H1 (cell line): ENCODE measurements at regions not wholly inside any gene's neighbourhood (a gene's known extent, or its start where the extent isn't known, plus 50 kb on each side); places are given as distances from the start of the nearest gene placed in this dataset.

Experiments
- CTCF ChIA-PET: fragments of 300-600 bp; sonication (Branson Sonifier 250); formaldehyde crosslinking; loops from one replicate; lab custom pipeline; 2021; ENCODE audit not compliant: partially characterized antibody; lab: Charles Lee
- POLR2A ChIA-PET: fragments of 300-600 bp; sonication (Branson Sonifier 250); formaldehyde crosslinking; loops from one replicate; lab custom pipeline; 2021; ENCODE audit warnings: inconsistent platforms; ENCODE audit not compliant: partially characterized antibody; lab: Charles Lee
- DNase-seq, 2 experiments: peaks; one replicate each; pipeline versions ENCODE4 v3.0.0 to v3.0.0-alpha.2; 2010 to 2022; ENCODE audit warnings: low spot score in 2 of 2, low read depth in 1 of 2, mixed read lengths in 1 of 2
- FAIRE-seq: peaks from 2 replicates; lab custom pipeline; 2011; peaks lifted over from hg19 to GRCh38; lab: Jason Lieb, UNC
- H2AFZ ChIP-seq: 2 replicates; pipeline ENCODE4 v1.8.1; 2012; ENCODE audit warnings: low read length, inconsistent platforms
- H2AK5ac ChIP-seq: 2 replicates; pipeline ENCODE4 v1.6.1; 2013; ENCODE audit warnings: low read depth, low read length
- H2BK120ac ChIP-seq: replicated peaks from 2 replicates; pipeline ENCODE3; 2013; ENCODE audit warnings: low read depth, low read length, inconsistent platforms
- H2BK12ac ChIP-seq: 2 replicates; pipeline ENCODE4 v1.6.1; 2013; ENCODE audit warnings: low read depth, low read length
- H2BK15ac ChIP-seq: 2 replicates; pipeline ENCODE4 v1.6.1; 2013; ENCODE audit warnings: low read length
- H2BK20ac ChIP-seq: 2 replicates; pipeline ENCODE4 v1.6.1; 2013; ENCODE audit warnings: low read length
- H2BK5ac ChIP-seq: 2 replicates; pipeline ENCODE4 v1.6.1; 2013; ENCODE audit warnings: low read depth, low read length
- H3K14ac ChIP-seq: 2 replicates; pipeline ENCODE4 v1.6.1; 2013; ENCODE audit warnings: inconsistent platforms; ENCODE audit not compliant: insufficient read length
- H3K18ac ChIP-seq: 2 replicates; pipeline ENCODE4 v1.6.1; 2013; ENCODE audit warnings: low read length; ENCODE audit errors: extremely low read depth
- H3K23ac ChIP-seq: 2 replicates; pipeline ENCODE4 v1.6.1; 2013; ENCODE audit warnings: inconsistent platforms; ENCODE audit not compliant: insufficient read length
- H3K23me2 ChIP-seq: 2 replicates; pipeline ENCODE4 v1.6.1; 2013; ENCODE audit warnings: low read depth, low read length
- H3K27ac ChIP-seq: 2 replicates; pipeline ENCODE4 v1.6.1; 2011; ENCODE audit warnings: low read depth, low read length, inconsistent platforms
- H3K27me3 ChIP-seq, 4 experiments: replicated peaks in 1 of 4; 1 replicate in 1 of 4; 2 replicates in 3 of 4; pipeline versions ENCODE4 v1.6.1 to v1.8.1; 2011 to 2013; ENCODE audit warnings: low read length in 3 of 4, mild to moderate bottlenecking in 3 of 4, inconsistent platforms in 2 of 4, mixed read lengths in 2 of 4, moderate library complexity in 1 of 4; ENCODE audit not compliant: control insufficient read depth in 3 of 4, insufficient read depth in 3 of 4; ENCODE audit errors: extremely low read depth in 1 of 4
- H3K36me3 ChIP-seq, 4 experiments: 2 replicates each; pipeline versions ENCODE4 v1.6.1 to v1.8.1; 2011 to 2013; ENCODE audit warnings: mild to moderate bottlenecking in 4 of 4, low read length in 3 of 4, moderate library complexity in 2 of 4, control low read depth in 1 of 4, inconsistent platforms in 1 of 4; ENCODE audit not compliant: insufficient read depth in 4 of 4, control insufficient read depth in 2 of 4
- H3K4ac ChIP-seq: replicated peaks from 2 replicates; pipeline ENCODE3; 2013; ENCODE audit warnings: low read length, low read depth, mixed read lengths, inconsistent platforms; ENCODE audit not compliant: insufficient read length
- H3K4me1 ChIP-seq, 4 experiments: replicated peaks in 1 of 4; 1 replicate in 1 of 4; 2 replicates in 3 of 4; pipeline versions ENCODE4 v1.6.1 to v1.8.1; 2011 to 2013; ENCODE audit warnings: low read length in 3 of 4, inconsistent platforms in 2 of 4, mixed read lengths in 1 of 4; ENCODE audit not compliant: insufficient read depth in 4 of 4, control insufficient read depth in 3 of 4
- H3K4me2 ChIP-seq, 2 experiments: 2 replicates each; pipeline versions ENCODE4 v1.6.1 to v1.8.1; 2011 to 2013; ENCODE audit warnings: low read depth in 2 of 2, low read length in 2 of 2, control low read depth in 1 of 2, inconsistent platforms in 1 of 2, mild to moderate bottlenecking in 1 of 2; ENCODE audit not compliant: insufficient read depth in 1 of 2
- H3K4me3 ChIP-seq, 4 experiments: fragments of 200-600, 300-600 bp in 1 of 4; sonication (generic), shearing (Covaris generic), sonication (Bioruptor Twin) in 1 of 4; 2 replicates each; pipeline versions ENCODE4 v1.5.1 to v1.8.1; 2011 to 2016; ENCODE audit warnings: low read length in 4 of 4, low read depth in 3 of 4, control low read depth in 2 of 4, inconsistent platforms in 2 of 4, mild to moderate bottlenecking in 2 of 4, mixed read lengths in 1 of 4, moderate library complexity in 1 of 4; ENCODE audit not compliant: insufficient read depth in 2 of 4; ENCODE audit errors: extremely low read depth in 1 of 4
- H3K56ac ChIP-seq: replicated peaks from 2 replicates; pipeline ENCODE3; 2013; ENCODE audit warnings: low read depth, mild to moderate bottlenecking, mixed read lengths, low read length, inconsistent platforms; ENCODE audit not compliant: insufficient read length
- H3K79me1 ChIP-seq: 2 replicates; pipeline ENCODE4 v1.6.1; 2013; ENCODE audit warnings: low read depth, low read length, control low read depth
- H3K79me2 ChIP-seq, 2 experiments: 2 replicates each; pipeline versions ENCODE4 v1.6.1 to v1.8.1; 2012 to 2013; ENCODE audit warnings: low read length in 2 of 2, mild to moderate bottlenecking in 2 of 2, inconsistent platforms in 1 of 2; ENCODE audit not compliant: insufficient read depth in 2 of 2, control insufficient read depth in 1 of 2
- H3K9ac ChIP-seq, 4 experiments: replicated peaks in 1 of 4; 1 replicate in 1 of 4; 2 replicates in 3 of 4; pipeline versions ENCODE4 v1.6.1 to v1.8.1; 2011 to 2013; ENCODE audit warnings: low read depth in 3 of 4, low read length in 3 of 4, control low read depth in 2 of 4, mild to moderate bottlenecking in 2 of 4, moderate library complexity in 2 of 4, inconsistent platforms in 1 of 4; ENCODE audit errors: extremely low read depth in 1 of 4
- H3K9me3 ChIP-seq, 2 experiments: 2 replicates each; pipeline versions ENCODE4 v1.6.1 to v1.8.1; 2012 to 2013; ENCODE audit warnings: mild to moderate bottlenecking in 2 of 2, moderate library complexity in 2 of 2, control low read depth in 1 of 2, inconsistent platforms in 1 of 2, low read depth in 1 of 2, low read length in 1 of 2, mixed read lengths in 1 of 2; ENCODE audit not compliant: insufficient read depth in 2 of 2
- H4K20me1 ChIP-seq, 2 experiments: replicated peaks in 1 of 2; 2 replicates each; pipeline versions ENCODE3 to v1.8.1; 2011 to 2013; ENCODE audit warnings: inconsistent platforms in 2 of 2, low read length in 2 of 2, mild to moderate bottlenecking in 1 of 2; ENCODE audit not compliant: insufficient read depth in 2 of 2, control insufficient read depth in 1 of 2
- H4K5ac ChIP-seq: 2 replicates; pipeline ENCODE4 v1.6.1; 2013; ENCODE audit warnings: low read length, low read depth, mixed read lengths, inconsistent platforms; ENCODE audit not compliant: insufficient read length
- H4K8ac ChIP-seq: 2 replicates; pipeline ENCODE4 v1.8.0; 2013; ENCODE audit warnings: mild to moderate bottlenecking, moderate library complexity, low read length, inconsistent platforms; ENCODE audit not compliant: insufficient read depth; ENCODE audit errors: extremely low read depth
- H4K91ac ChIP-seq: replicated peaks from 2 replicates; pipeline ENCODE3; 2013; ENCODE audit warnings: low read length, mixed read lengths, inconsistent platforms; ENCODE audit not compliant: insufficient read length
- CBX8 ChIP-seq: fragments of 300-800, 300-1000 bp; sonication (generic); IDR thresholded peaks from 2 replicates; pipeline ENCODE4 v1.7.1; 2016; ENCODE audit warnings: low read depth, low read length, borderline replicate concordance
- CEBPB ChIP-seq: IDR thresholded peaks from 2 replicates; pipeline ENCODE4 v1.6.1; 2012; ENCODE audit warnings: low read depth, low read length
- GTF2F1 ChIP-seq: IDR thresholded peaks from 2 replicates; pipeline ENCODE4 v1.6.1; 2012; ENCODE audit warnings: low read depth, low read length, improper control_type of control experiment, borderline replicate concordance
- NANOG ChIP-seq: IDR thresholded peaks from 2 replicates; pipeline ENCODE4 v1.6.1; 2011; ENCODE audit warnings: low read length, low read depth, mild to moderate bottlenecking, inconsistent platforms; ENCODE audit not compliant: insufficient read depth, poor library complexity, severe bottlenecking
- RAD21 ChIP-seq, 2 experiments: IDR thresholded peaks in 1 of 2; conservative IDR thresholded peaks in 1 of 2; 2 replicates each; pipeline ENCODE4 v1.6.1; 2011; ENCODE audit warnings: low read depth in 2 of 2, low read length in 2 of 2, improper control_type of control experiment in 1 of 2, inconsistent platforms in 1 of 2, mild to moderate bottlenecking in 1 of 2, moderate library complexity in 1 of 2
- RBBP5 ChIP-seq: IDR thresholded peaks from 2 replicates; pipeline ENCODE4 v1.7.1; 2012; ENCODE audit warnings: low read depth, mild to moderate bottlenecking, inconsistent platforms, low read length, moderate library complexity, borderline replicate concordance
- RFX5 ChIP-seq: IDR thresholded peaks from 2 replicates; pipeline ENCODE4 v1.6.1; 2011; ENCODE audit warnings: low read depth, low read length, improper control_type of control experiment, borderline replicate concordance
- SP2 ChIP-seq: IDR thresholded peaks from 2 replicates; pipeline ENCODE4 v1.6.1; 2012; ENCODE audit warnings: mild to moderate bottlenecking, low read length, inconsistent platforms
- TAF7 ChIP-seq: optimal IDR thresholded peaks from 2 replicates; pipeline ENCODE3; 2011; ENCODE audit warnings: low read depth, mild to moderate bottlenecking, inconsistent platforms, low read length, moderate library complexity, borderline replicate concordance
- WGBS, 2 experiments: shearing (Covaris generic) in 1 of 2; methylation state at CpG; one replicate each; pipeline versions ENCODE4 v1.1.6 to v1.1.7; 2013 to 2015; ENCODE audit warnings: low lambda C conversion rate in 2 of 2, mixed read lengths in 2 of 2, inconsistent platforms in 1 of 2, low coverage in 1 of 2, missing lambda C conversion rate in 1 of 2; ENCODE audit not compliant: insufficient replicate concordance in 2 of 2, insufficient coverage in 1 of 2, insufficient read length in 1 of 2; ENCODE audit errors: extremely low coverage in 1 of 2, missing lambda C conversion rate in 1 of 2; 5-methylcytosine and 5-hydroxymethylcytosine counted together
- TF ChIP-seq, protein P1 (sequence below): IDR thresholded peaks from 2 replicates; pipeline ENCODE4 v1.6.1; 2011; ENCODE audit warnings: low read length, improper control_type of control experiment
- TF ChIP-seq, protein P2 (sequence below): IDR thresholded peaks from 2 replicates; pipeline ENCODE4 v1.6.1; 2012; ENCODE audit warnings: inconsistent platforms

DNA sequence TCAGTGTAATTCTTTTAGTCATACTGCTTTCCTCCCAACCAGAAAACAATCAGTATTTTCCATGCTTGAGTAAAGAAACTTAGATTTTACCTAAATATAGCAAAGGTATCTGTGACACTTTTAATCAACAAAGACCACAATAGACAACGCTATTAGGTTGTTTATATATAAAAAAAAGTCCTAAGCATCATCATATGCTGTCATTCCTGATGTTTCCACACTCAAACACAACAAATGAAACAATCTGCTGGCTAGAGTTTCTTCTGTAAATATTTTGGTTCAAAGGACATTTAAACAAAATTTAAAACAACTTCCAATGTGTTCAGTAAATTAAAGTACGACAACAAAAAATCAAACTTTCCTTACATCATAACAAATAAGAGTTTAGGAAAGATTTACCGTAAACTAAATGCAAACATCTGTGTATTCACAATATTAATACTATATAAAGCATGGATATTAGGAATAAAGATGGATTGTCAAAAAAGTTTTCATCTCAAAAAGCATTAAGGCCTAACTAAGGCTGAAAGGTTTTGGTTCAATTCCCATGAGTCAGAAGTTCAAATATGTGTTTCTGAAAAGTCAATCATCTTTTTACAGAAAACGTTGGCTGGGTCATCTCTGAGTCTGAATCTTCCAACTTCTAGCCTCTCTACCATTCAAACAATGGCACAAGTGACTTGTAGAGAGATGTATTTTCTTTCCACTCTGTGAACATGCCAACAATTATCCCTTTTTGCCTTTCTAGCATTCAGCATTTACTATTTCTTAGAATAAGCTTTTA is 157.1 kb downstream of the CRPPA start:
- Histone ChIP-seq H3K27ac (no peak overlapping the region), H3K36me3 (no peaks in the 10 kb centered on the region)
- POLR2A ChIA-PET: no interaction called here
- TF ChIP-seq, protein P1, sequence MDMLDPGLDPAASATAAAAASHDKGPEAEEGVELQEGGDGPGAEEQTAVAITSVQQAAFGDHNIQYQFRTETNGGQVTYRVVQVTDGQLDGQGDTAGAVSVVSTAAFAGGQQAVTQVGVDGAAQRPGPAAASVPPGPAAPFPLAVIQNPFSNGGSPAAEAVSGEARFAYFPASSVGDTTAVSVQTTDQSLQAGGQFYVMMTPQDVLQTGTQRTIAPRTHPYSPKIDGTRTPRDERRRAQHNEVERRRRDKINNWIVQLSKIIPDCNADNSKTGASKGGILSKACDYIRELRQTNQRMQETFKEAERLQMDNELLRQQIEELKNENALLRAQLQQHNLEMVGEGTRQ: no peak
- TF ChIP-seq RBBP5 (no peak), TAF7 (no peak), NANOG (no peak), CEBPB (no peak), RFX5 (no peak), GTF2F1 (no peak), RAD21 (IDR thresholded peaks at IDR 0.05 in 1 of 2, conservative IDR thresholded peaks at IDR 0.05 in 1 of 2; ENCODE audit: low read depth in 2 of 2, low read length in 2 of 2) (no peak), SP2 (no peak), CBX8 (no peak)
- TF ChIP-seq, protein P2, sequence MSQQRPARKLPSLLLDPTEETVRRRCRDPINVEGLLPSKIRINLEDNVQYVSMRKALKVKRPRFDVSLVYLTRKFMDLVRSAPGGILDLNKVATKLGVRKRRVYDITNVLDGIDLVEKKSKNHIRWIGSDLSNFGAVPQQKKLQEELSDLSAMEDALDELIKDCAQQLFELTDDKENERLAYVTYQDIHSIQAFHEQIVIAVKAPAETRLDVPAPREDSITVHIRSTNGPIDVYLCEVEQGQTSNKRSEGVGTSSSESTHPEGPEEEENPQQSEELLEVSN: no peak

More for the DNA sequence above, 157.1 kb downstream of the CRPPA start:
- no peak overlapping the region for H4K91ac ChIP-seq
- H3K79me1 ChIP-seq: no peaks in the 10 kb centered on the region
- no peak overlapping the region for H2AFZ ChIP-seq
- no peak overlapping the region for H3K18ac ChIP-seq
- H3K9me3 ChIP-seq: no peaks in the 10 kb centered on the region
- H3K56ac ChIP-seq: no peak overlapping the region
- H2AK5ac ChIP-seq: no peak overlapping the region
- H2BK5ac ChIP-seq: no peak overlapping the region
- no peaks in the 10 kb centered on the region for H3K27me3 ChIP-seq
- no peak overlapping the region for H3K4me3 ChIP-seq
- H3K4me1 ChIP-seq: no peaks in the 10 kb centered on the region
- 89% methylated on average over 4 of the region's 4 CpGs; no CpG with 5 or more reads in 1 of the 2 experiments for WGBS, 2 experiments
- no peak overlapping the region for H3K4me2 ChIP-seq
- no peak overlapping the region for H3K23ac ChIP-seq
- no peak for FAIRE-seq
- H3K23me2 ChIP-seq: no peaks in the 10 kb centered on the region
- no peak overlapping the region for H2BK12ac ChIP-seq
- H2BK20ac ChIP-seq: no peak overlapping the region
- H2BK15ac ChIP-seq: no peak overlapping the region
- no peak overlapping the region for H3K14ac ChIP-seq
- H3K79me2 ChIP-seq: no peaks in the 10 kb centered on the region
- DNase-seq: no peak
- H4K5ac ChIP-seq: no peak overlapping the region
- no peak overlapping the region for H4K8ac ChIP-seq
- no peak overlapping the region for H2BK120ac ChIP-seq
- H3K4ac ChIP-seq: no peak overlapping the region
- no peak overlapping the region for H3K9ac ChIP-seq
- CTCF ChIA-PET: interaction anchor here (0.6 kb wide), 1 partner anchor 8 kb away, joined by 3 read pairs; no protein-coding TSS in a partner anchor
- H4K20me1 ChIP-seq: no peaks in the 10 kb centered on the region
